H9 (cell line): ENCODE measurements at regions not wholly inside any gene's neighbourhood (a gene's known extent, or its start where the extent isn't known, plus 50 kb on each side); places are given as distances from the start of the nearest gene placed in this dataset.
"Not testable (repeated sequence)": the region's sequence is repeated elsewhere in the genome, so short reads cannot be mapped to it uniquely, and the experiment has no call there.

ENCODE experiments used
- DNase-seq: peaks from one replicate; pipeline ENCODE4 v3.0.0-alpha.2; 2017
- H2AFZ ChIP-seq: one replicate; pipeline ENCODE4 v1.6.1; 2013; ENCODE audit warnings: mild to moderate bottlenecking, low read length, control low read depth, moderate library complexity
- H2AK5ac ChIP-seq: 2 replicates; pipeline ENCODE4 v1.6.1; 2013; ENCODE audit warnings: low read length, control low read depth, mixed read lengths; ENCODE audit not compliant: insufficient read length
- H2BK120ac ChIP-seq: one replicate; pipeline ENCODE4 v1.6.1; 2013; ENCODE audit warnings: low read depth, mild to moderate bottlenecking, low read length, control low read depth, inconsistent platforms; ENCODE audit not compliant: poor library complexity, severe bottlenecking
- H2BK12ac ChIP-seq: 2 replicates; pipeline ENCODE4 v1.6.1; 2013; ENCODE audit warnings: low read length, control low read depth, mixed read lengths, low read depth; ENCODE audit not compliant: insufficient read length
- H2BK15ac ChIP-seq: 2 replicates; pipeline ENCODE4 v1.6.1; 2013; ENCODE audit warnings: low read depth, low read length, control low read depth
- H2BK20ac ChIP-seq: one replicate; pipeline ENCODE4 v1.6.1; 2013; ENCODE audit warnings: low read depth, mild to moderate bottlenecking, low read length, control low read depth, inconsistent platforms; ENCODE audit not compliant: poor library complexity, severe bottlenecking
- H2BK5ac ChIP-seq: 2 replicates; pipeline ENCODE4 v1.6.1; 2013; ENCODE audit warnings: low read length, control low read depth, mixed read lengths; ENCODE audit not compliant: insufficient read length
- H3K14ac ChIP-seq: 2 replicates; pipeline ENCODE4 v1.6.1; 2013; ENCODE audit warnings: low read length, control low read depth; ENCODE audit not compliant: insufficient read depth
- H3K18ac ChIP-seq: 2 replicates; pipeline ENCODE4 v1.6.1; 2013; ENCODE audit warnings: low read depth, mild to moderate bottlenecking, mixed read lengths, low read length, control low read depth; ENCODE audit not compliant: insufficient read length
- H3K23ac ChIP-seq: 2 replicates; pipeline ENCODE4 v1.6.1; 2013; ENCODE audit warnings: low read length, control low read depth, mixed read lengths, low read depth; ENCODE audit not compliant: insufficient read length
- H3K23me2 ChIP-seq: 2 replicates; pipeline ENCODE4 v1.6.1; 2013; ENCODE audit warnings: low read depth, mild to moderate bottlenecking, mixed read lengths, low read length, control low read depth; ENCODE audit not compliant: insufficient read length, poor library complexity, severe bottlenecking
- H3K27ac ChIP-seq: 2 replicates; pipeline ENCODE4 v1.5.1; 2013; ENCODE audit warnings: low read length, control low read depth, mixed read lengths, low read depth; ENCODE audit not compliant: insufficient read length
- H3K27me3 ChIP-seq: 2 replicates; pipeline ENCODE4 v1.6.1; 2013; ENCODE audit warnings: low read length, control low read depth, inconsistent platforms; ENCODE audit not compliant: insufficient read depth
- H3K4ac ChIP-seq: 2 replicates; pipeline ENCODE4 v1.6.1; 2013; ENCODE audit warnings: low read depth, mild to moderate bottlenecking, control low read depth, inconsistent platforms, low read length, moderate library complexity
- H3K4me1 ChIP-seq: 2 replicates; pipeline ENCODE4 v1.6.1; 2013; ENCODE audit warnings: low read length, control low read depth, inconsistent platforms; ENCODE audit not compliant: insufficient read depth
- H3K4me2 ChIP-seq: 2 replicates; pipeline ENCODE4 v1.6.1; 2013; ENCODE audit warnings: low read length, control low read depth, mixed read lengths; ENCODE audit not compliant: insufficient read length, insufficient read depth
- H3K56ac ChIP-seq: 2 replicates; pipeline ENCODE4 v1.6.1; 2013; ENCODE audit warnings: low read depth, mild to moderate bottlenecking, mixed read lengths, low read length, control low read depth; ENCODE audit not compliant: insufficient read length
- H3K79me1 ChIP-seq: 2 replicates; pipeline ENCODE4 v1.6.1; 2013; ENCODE audit warnings: low read depth, mild to moderate bottlenecking, moderate library complexity, low read length, control low read depth, inconsistent platforms; ENCODE audit not compliant: insufficient read depth, poor library complexity, severe bottlenecking
- H3K79me2 ChIP-seq: 2 replicates; pipeline ENCODE4 v1.6.1; 2013; ENCODE audit warnings: low read length, control low read depth, inconsistent platforms; ENCODE audit not compliant: insufficient read depth
- H3K9ac ChIP-seq: 2 replicates; pipeline ENCODE4 v1.6.1; 2013; ENCODE audit warnings: low read length, control low read depth, mixed read lengths; ENCODE audit not compliant: insufficient read length; ENCODE audit errors: extremely low read depth
- H3K9me3 ChIP-seq: one replicate; pipeline ENCODE4 v1.6.1; 2013; ENCODE audit warnings: low read depth, low read length, inconsistent platforms; ENCODE audit not compliant: control insufficient read depth
- H3T11ph ChIP-seq: one replicate; pipeline ENCODE4 v1.6.1; 2013; ENCODE audit warnings: mild to moderate bottlenecking, low read length, control low read depth, inconsistent platforms
- H4K20me1 ChIP-seq: one replicate; pipeline ENCODE4 v1.6.1; 2013; ENCODE audit not compliant: control insufficient read depth, insufficient read length, insufficient read depth
- H4K5ac ChIP-seq: 2 replicates; pipeline ENCODE4 v1.6.1; 2013; ENCODE audit warnings: low read depth, mild to moderate bottlenecking, mixed read lengths, low read length, control low read depth; ENCODE audit not compliant: insufficient read length
- H4K8ac ChIP-seq: replicated peaks from 2 replicates; pipeline ENCODE4 v1.6.1; 2013; ENCODE audit warnings: low read length, control low read depth, mixed read lengths, low read depth; ENCODE audit not compliant: insufficient read length
- H4K91ac ChIP-seq: 2 replicates; pipeline ENCODE4 v1.6.1; 2013; ENCODE audit warnings: low read depth, mild to moderate bottlenecking, moderate library complexity, mixed read lengths, low read length, control low read depth; ENCODE audit not compliant: insufficient read length
- H3K27ac Mint-ChIP-seq, 3 experiments: 2 replicates in 2 of 3; 3 replicates in 1 of 3; pipeline ENCODE4 v1.8.0; 2020 to 2021; ENCODE audit warnings: mixed read lengths in 3 of 3, mild to moderate bottlenecking in 1 of 3, moderate library complexity in 1 of 3
- H3K27me3 Mint-ChIP-seq: 2 replicates; pipeline ENCODE4 v1.8.0; 2021; ENCODE audit warnings: low read depth, mild to moderate bottlenecking, moderate library complexity, mixed read lengths
- H3K36me3 Mint-ChIP-seq, 3 experiments: 2 replicates in 2 of 3; 3 replicates in 1 of 3; pipeline ENCODE4 v1.8.0; 2020 to 2021; ENCODE audit warnings: low read depth in 3 of 3, mixed read lengths in 3 of 3; ENCODE audit not compliant: insufficient read depth in 1 of 3
- H3K4me1 Mint-ChIP-seq, 2 experiments: 2 replicates each; pipeline ENCODE4 v1.8.0; 2020; ENCODE audit warnings: mixed read lengths in 2 of 2
- H3K4me3 Mint-ChIP-seq, 2 experiments: 2 replicates in 1 of 2; 3 replicates in 1 of 2; pipeline ENCODE4 v1.8.0; 2020 to 2021; ENCODE audit warnings: mild to moderate bottlenecking in 2 of 2, mixed read lengths in 2 of 2, moderate library complexity in 1 of 2
- H3K9me3 Mint-ChIP-seq, 2 experiments: 2 replicates in 1 of 2; 3 replicates in 1 of 2; pipeline ENCODE4 v1.8.0; 2020; ENCODE audit warnings: mild to moderate bottlenecking in 2 of 2, mixed read lengths in 2 of 2, moderate library complexity in 1 of 2
- WGBS: extraction: QIAGEN DNeasy Blood & Tissue Kit; methylation state at CpG from one replicate; pipeline ENCODE4 v1.1.7; 2013; ENCODE audit warnings: missing lambda C conversion rate, low lambda C conversion rate, mixed read lengths; ENCODE audit not compliant: insufficient read length; ENCODE audit errors: extremely low coverage; 5-methylcytosine and 5-hydroxymethylcytosine counted together
- TF ChIP-seq, protein P1 (sequence below): fragments of 200-600 bp; sonication (generic); conservative IDR thresholded peaks from 3 replicates; pipeline ENCODE4 v1.8.0; 2021; ENCODE audit warnings: antibody characterized with exemption, mild to moderate bottlenecking

DNA sequence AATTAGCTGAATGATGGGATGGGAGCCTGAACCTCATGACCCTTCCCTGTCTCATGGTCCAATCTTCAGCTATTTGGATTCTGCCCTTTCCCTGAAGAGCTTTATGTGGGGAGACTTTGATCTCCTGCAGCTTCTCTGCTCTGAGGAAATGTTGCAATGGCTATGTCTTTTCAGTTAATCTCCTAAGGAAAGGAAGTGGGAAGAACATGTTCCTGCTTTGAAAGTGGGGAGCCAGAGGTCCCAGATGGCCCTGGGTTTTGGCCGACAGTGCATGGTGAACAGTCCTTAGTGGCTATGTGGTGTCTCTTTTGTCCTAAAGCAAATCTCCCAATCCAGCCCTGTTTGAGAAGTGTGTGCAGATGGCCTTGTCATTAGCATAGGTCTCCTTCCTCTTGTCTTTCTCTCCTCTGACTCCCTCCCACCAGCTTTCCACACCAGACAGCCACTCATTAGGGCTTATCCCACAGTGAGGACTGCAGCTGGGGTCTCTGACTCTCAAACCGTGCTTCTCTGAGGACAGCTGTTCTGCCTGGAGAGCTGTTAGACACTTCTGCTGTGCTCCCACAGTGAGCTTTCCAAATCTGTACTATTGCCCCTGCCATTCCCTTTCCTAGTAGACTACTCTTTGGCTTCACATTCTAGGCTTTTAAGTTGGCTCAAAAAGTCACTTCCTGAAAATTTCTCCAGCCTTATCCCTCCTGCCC is 365.8 kb upstream of the UMPS start:
- no CpG with 5 or more reads among the region's 2 CpGs for WGBS
- DNase-seq = no peak
- Mint-ChIP-seq H3K4me3 (no peak overlapping the region), H3K4me1 (peaks cover 29 to 32% of the 10 kb centered on the region in 2 experiments), H3K36me3 (peaks cover under 1 to 6% (median 3%) of the 10 kb centered on the region in 3 experiments; a peak in 5 of 7 replicates), H3K9me3 (peaks cover 7 to 13% of the 10 kb centered on the region in 2 experiments), H3K27me3 (no peaks in the 10 kb centered on the region), H3K27ac (no peak overlapping the region; a peak in 1 of 7 replicates)
- TF ChIP-seq, protein P1, sequence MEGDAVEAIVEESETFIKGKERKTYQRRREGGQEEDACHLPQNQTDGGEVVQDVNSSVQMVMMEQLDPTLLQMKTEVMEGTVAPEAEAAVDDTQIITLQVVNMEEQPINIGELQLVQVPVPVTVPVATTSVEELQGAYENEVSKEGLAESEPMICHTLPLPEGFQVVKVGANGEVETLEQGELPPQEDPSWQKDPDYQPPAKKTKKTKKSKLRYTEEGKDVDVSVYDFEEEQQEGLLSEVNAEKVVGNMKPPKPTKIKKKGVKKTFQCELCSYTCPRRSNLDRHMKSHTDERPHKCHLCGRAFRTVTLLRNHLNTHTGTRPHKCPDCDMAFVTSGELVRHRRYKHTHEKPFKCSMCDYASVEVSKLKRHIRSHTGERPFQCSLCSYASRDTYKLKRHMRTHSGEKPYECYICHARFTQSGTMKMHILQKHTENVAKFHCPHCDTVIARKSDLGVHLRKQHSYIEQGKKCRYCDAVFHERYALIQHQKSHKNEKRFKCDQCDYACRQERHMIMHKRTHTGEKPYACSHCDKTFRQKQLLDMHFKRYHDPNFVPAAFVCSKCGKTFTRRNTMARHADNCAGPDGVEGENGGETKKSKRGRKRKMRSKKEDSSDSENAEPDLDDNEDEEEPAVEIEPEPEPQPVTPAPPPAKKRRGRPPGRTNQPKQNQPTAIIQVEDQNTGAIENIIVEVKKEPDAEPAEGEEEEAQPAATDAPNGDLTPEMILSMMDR = no peak
- H4K91ac ChIP-seq = no peak overlapping the region
- no peak overlapping the region for H2BK20ac ChIP-seq
- H4K20me1 ChIP-seq = no peaks in the 10 kb centered on the region
- no peak overlapping the region for H2AK5ac ChIP-seq
- no peak overlapping the region for H3K9ac ChIP-seq
- no peak overlapping the region for H3K4me2 ChIP-seq
- H2BK120ac ChIP-seq = no peak overlapping the region
- no peaks in the 10 kb centered on the region for H3K23me2 ChIP-seq
- no peaks in the 10 kb centered on the region for H3K27me3 ChIP-seq
- H2BK12ac ChIP-seq = no peak overlapping the region
- H3K18ac ChIP-seq = no peak overlapping the region
- no peaks in the 10 kb centered on the region for H3K79me1 ChIP-seq
- no peak overlapping the region for H3K56ac ChIP-seq
- H2BK5ac ChIP-seq = no peak overlapping the region
- no peak overlapping the region for H2AFZ ChIP-seq
- no peak overlapping the region for H3T11ph ChIP-seq
- no peak overlapping the region for H4K5ac ChIP-seq
- no peak overlapping the region for H3K4ac ChIP-seq
- H4K8ac ChIP-seq = no peak overlapping the region
- H3K9me3 ChIP-seq = no peaks in the 10 kb centered on the region
- no peak overlapping the region for H3K23ac ChIP-seq
- H3K4me1 ChIP-seq = peaks cover 6% of the 10 kb centered on the region; the same call in 1 of the 2 replicates
- H3K79me2 ChIP-seq = no peaks in the 10 kb centered on the region
- no peak overlapping the region for H3K14ac ChIP-seq
- no peak overlapping the region for H3K27ac ChIP-seq
- no peak overlapping the region for H2BK15ac ChIP-seq

DNA sequence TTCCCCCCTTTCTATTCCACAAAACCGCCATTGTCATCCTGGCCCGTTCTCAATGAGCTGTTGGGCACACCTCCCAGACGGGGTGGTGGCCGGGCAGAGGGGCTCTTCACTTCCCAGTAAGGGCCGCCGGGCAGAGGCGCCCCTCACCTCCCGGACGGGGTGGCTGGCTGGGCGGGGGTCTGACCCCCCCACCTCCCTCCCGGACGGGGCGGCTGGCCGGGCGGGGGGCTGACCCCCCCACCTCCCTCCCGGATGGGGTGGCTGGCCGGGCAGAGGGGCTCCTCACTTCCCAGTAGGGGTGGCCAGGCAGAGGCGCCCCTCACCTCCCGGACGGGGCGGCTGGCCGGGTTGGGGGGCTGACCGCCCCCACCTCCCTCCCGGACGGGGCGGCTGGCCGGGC is 363.6 kb upstream of the UMPS start:
- H3K9ac ChIP-seq, H2AK5ac ChIP-seq, H2BK5ac ChIP-seq, H2BK20ac ChIP-seq, H3K27ac ChIP-seq, H3K27me3 ChIP-seq, H3K79me2 ChIP-seq, H3K23me2 ChIP-seq, H3K56ac ChIP-seq, H3K4me3 Mint-ChIP-seq, H2AFZ ChIP-seq, H3K4me2 ChIP-seq, H3T11ph ChIP-seq, H3K18ac ChIP-seq, H4K5ac ChIP-seq, H3K27me3 Mint-ChIP-seq, H3K27ac Mint-ChIP-seq, H2BK12ac ChIP-seq, DNase-seq, H3K79me1 ChIP-seq, H3K14ac ChIP-seq, H4K8ac ChIP-seq, H2BK15ac ChIP-seq, H3K4ac ChIP-seq, H3K4me1 ChIP-seq, H3K9me3 ChIP-seq, H2BK120ac ChIP-seq, H4K91ac ChIP-seq, H3K23ac ChIP-seq, H4K20me1 ChIP-seq: not testable (repeated sequence)
- Mint-ChIP-seq H3K9me3 (peaks cover 11 to 16% of the 10 kb centered on the region in 2 experiments), H3K36me3 (peaks cover 3 to 23% (median 7%) of the 10 kb centered on the region in 3 experiments; a peak in 5 of 7 replicates), H3K4me1 (peaks cover 11 to 15% of the 10 kb centered on the region in 2 experiments)
- no CpG with 5 or more reads among the region's 27 CpGs for WGBS
